Urothelium cell line (cell line): ENCODE measurements at regions not wholly inside any gene's neighbourhood (a gene's known extent, or its start where the extent isn't known, plus 50 kb on each side); places are given as distances from the start of the nearest gene placed in this dataset.
A peak's percentile ranks its signal among the peaks of the same experiment; 100 is the strongest.
"Not testable (repeated sequence)": the region's sequence is repeated elsewhere in the genome, so short reads cannot be mapped to it uniquely, and the experiment has no call there.

Experiments used
- DNase-seq: peaks from one replicate; pipeline ENCODE4 v3.0.0; 2011; ENCODE audit warnings: low spot score, mixed read lengths
- FAIRE-seq: peaks from 2 replicates; lab custom pipeline; 2011; peaks lifted over from hg19 to GRCh38; lab: Jason Lieb, UNC

DNA sequence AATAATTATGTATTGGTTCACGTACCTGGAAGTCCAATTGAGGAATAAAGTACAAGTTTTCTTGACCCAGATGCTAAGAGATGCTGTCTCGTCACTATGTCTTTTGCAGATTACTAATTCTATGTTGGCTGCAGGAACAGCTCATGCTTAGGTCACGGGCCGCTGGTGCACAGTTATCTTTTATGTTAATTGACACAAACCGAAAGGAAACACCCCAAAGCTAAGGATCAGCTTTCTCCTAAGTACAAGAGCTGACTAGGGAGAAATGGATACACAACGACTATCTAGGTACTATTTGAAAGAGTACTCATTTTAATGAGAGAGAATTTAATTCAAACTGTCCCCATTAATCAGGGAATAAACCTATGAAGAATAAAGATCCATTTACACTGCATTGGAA, 217.7 kb upstream of the SLC35G4 start:
- no peak for DNase-seq

DNA sequence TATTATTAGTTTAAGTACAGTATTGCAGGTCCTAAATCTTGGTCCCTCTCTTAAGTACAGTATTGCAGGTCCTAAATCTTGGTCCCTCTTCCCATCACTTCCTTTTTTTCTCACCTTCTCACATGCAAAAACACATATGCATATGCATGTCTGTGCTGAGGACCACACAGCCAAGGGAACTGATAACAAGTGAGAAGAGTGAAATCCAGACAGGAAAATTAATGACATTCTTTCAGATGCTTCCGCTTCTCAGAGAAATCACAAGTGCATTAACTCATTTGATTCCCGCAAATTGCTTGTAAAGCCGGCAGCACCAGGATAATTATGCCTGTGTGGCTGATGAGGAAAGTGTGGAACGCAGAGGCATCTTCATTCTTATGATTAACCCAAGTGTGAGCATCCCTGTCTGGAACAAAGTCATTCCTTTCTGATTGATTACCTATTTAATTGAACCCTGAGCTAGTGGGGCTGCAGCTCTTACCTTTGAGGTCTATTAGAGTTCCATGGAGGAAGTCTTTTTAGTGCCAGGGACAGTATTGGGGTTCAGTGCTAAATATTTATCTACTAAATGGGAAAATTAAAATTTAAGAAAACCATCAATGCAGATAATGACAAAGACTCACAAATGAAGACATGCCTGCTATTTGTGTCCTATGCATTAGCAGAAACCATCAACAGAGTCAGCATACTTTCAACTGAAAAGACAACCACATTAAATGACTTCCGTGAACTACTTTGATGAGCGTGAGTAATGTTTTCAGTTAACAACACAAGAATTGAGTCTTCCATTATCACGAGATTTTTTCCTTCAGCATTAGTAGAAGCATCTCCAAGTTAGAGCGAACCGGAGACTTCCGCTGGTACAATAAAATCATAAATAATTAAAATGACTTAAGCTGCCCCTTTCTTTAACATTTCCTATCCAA, 220.4 kb upstream of the SLC35G4 start:
- FAIRE-seq (no peak), DNase-seq (no peak)

More for the DNA sequence above, 217.7 kb upstream of the SLC35G4 start:
- FAIRE-seq = no peak

- FAIRE-seq = peak; percentile 85
- peak; percentile 86 for DNase-seq
Measured at GRCh38 chr18:11387880-11388279, 221.5 kb upstream of the SLC35G4 start.

- DNase-seq (no peak), FAIRE-seq (no peak)
Measured at GRCh38 chr18:11383381-11383780, 226.0 kb upstream of the SLC35G4 start.

DNA sequence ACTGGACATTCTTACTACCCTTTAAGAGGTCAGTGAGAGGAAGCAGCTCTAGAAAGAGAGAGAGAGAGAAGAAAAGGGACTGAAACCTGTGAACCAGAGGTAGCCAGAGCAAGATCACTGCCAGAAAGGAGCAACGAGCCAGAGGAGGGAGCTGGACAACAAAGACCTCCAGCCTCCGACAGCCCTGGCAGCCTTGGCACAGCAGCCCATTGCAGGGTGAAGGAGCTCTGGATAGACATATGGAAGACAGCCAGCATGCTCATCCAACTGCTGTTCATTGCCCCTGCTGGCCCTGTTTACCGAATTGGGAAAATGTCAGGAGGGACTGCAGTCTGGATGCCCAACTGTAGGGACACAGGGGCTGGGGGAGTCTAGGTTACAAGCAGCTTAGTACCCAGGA, 228.4 kb upstream of the SLC35G4 start:
- FAIRE-seq = no peak
- no peak for DNase-seq

DNA sequence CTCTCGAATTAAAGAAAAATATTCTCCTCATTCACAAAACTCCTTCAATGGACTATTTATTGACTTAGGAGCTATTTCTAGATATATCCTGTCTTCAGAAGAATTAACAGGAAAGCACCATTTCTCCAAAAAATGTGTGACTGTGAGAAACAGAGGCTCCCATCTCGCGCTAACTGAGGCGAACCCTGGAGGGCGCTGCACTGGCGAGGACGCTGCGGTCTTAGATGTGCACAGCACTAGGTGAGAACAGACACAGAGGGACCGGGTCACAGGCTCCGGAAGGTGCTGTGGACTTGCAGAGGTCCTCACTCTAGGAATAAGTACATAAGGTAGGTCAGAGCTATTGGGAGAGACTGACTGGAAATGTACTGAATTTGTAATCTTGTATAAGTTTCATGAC, 229.7 kb upstream of the SLC35G4 start:
- DNase-seq (no peak), FAIRE-seq (no peak)

- FAIRE-seq (no peak), DNase-seq (no peak)
Measured at GRCh38 chr18:11377766-11378540, 228.6 kb upstream of the PIEZO2 start.

GRCh38 chr18:11372163-11372562, 222.8 kb upstream of the PIEZO2 start:
- FAIRE-seq (no peak), DNase-seq (no peak)

DNA sequence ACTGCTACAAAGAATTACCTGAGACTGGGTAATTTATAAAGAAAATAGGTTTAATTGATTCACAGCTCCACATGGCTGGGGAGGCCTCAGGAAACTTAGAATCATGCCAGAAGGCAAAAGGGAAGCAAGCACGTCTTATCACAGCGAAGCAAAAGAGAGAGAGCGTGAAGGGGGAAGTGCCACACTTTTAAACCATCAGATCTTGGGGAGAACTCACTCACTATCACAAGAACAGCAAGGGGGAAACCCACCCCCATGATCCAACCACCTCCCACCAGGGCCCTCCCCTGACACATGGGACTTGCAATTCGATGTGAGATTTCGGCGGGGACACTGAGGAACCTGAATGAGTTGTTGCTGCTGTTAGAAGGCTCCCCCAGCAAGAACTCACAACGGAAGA, 220.2 kb upstream of the PIEZO2 start:
- no peak for FAIRE-seq

DNA sequence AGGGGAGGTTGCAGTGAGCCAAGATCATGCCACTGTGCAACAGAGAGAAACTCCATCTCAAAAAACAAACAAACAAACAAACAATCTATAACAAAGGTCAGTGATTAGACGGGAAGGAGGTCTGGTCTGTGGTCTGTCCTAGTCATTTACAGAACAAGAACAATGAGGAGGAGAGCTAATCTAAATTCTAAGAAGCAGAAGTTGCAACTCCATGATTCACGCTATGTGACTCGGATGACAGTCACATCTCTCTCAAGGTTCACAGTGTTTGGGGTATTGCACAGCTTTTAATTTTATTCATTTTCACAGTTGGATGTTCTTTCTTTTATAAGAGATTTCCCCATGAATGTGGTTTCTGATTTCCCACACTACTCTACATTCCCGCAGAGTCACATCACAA, 218.7 kb upstream of the PIEZO2 start:
- DNase-seq (no peak), FAIRE-seq (peak; percentile 32)

More for the DNA sequence above, 220.2 kb upstream of the PIEZO2 start:
- no peak for DNase-seq

- FAIRE-seq (no peak), DNase-seq (no peak)
Measured at GRCh38 chr18:11367351-11367750, 218.0 kb upstream of the PIEZO2 start.

- no peak for FAIRE-seq
- DNase-seq = peak; percentile 39
Measured at GRCh38 chr18:11366410-11366809, 217.0 kb upstream of the PIEZO2 start.

- FAIRE-seq = no peak
- DNase-seq = no peak
Measured at GRCh38 chr18:11362856-11363255, 213.5 kb upstream of the PIEZO2 start.

GRCh38 chr18:11361862-11362261, 212.5 kb upstream of the PIEZO2 start:
- not testable (repeated sequence) for DNase-seq, FAIRE-seq

GRCh38 chr18:11357678-11358077, 208.3 kb upstream of the PIEZO2 start:
- no peak for DNase-seq
- no peak for FAIRE-seq

DNA sequence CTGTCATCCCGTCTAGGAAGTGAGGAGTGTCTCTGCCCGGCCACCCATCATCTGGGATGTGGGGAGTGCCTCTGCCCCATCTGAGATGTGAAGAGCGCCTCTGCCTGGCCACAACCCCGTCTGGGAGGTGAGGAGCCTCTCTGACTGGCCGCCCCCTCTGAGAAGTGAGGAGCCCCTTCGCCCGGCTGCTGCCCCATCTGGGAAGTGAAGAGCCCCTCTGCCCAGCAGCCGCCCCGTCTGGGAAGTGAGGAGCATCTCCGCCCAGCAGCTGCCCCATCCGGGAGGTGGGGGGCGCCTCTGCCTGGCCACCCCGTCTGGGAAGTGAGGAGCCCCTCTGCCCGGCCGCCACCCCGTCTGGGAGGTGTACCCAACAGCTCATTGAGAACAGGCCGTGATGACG, 195.2 kb upstream of the PIEZO2 start:
- not testable (repeated sequence) for DNase-seq, FAIRE-seq

GRCh38 chr18:11343096-11343495, 193.7 kb upstream of the PIEZO2 start:
- no peak for FAIRE-seq
- no peak for DNase-seq

- DNase-seq, FAIRE-seq: not testable (repeated sequence)
Measured at GRCh38 chr18:11342115-11342514, 192.7 kb upstream of the PIEZO2 start.

DNA sequence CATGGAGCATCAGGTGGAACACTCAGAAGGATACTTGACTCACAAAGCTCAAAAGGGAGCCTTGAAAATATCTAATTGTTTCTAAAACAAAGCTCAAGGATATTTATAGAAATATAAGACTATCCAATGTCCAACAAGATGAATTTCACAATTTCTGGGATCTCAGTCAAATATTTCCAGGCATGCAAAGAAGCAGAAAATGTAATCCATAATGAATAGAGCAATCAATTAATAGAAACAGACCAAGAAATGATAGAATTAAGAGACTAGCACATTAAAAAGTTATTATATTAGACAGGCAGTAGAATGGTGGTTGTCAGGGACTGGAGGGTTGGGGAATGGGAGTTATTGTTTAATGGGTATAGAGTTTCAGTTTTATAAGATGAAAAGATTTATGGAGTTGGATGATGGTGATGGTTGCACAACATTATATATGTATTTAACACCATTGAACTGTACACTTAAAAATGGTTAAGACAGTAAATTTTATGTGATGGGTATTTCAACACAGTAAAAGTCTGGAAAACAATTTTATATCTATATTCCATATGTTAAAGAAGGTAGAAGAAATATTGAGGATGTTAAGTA, 189.9 kb upstream of the PIEZO2 start:
- FAIRE-seq = no peak
- no peak for DNase-seq

GRCh38 chr18:11336241-11336640, 186.9 kb upstream of the PIEZO2 start:
- no peak for DNase-seq
- FAIRE-seq = no peak

GRCh38 chr18:11327391-11328009, 178.1 kb upstream of the PIEZO2 start:
- DNase-seq (peak; percentile 67), FAIRE-seq (peak; percentile 87)
